CD14-positive monocyte (primary cell): ENCODE measurements at regions not wholly inside any gene's neighbourhood (a gene's known extent, or its start where the extent isn't known, plus 50 kb on each side); places are given as distances from the start of the nearest gene placed in this dataset.

Source experiments
- DNase-seq, 3 donors: peaks; one replicate each; pipeline ENCODE4 v3.0.0-alpha.2; 2011 to 2022
- H2AFZ ChIP-seq: 2 replicates; pipeline ENCODE4 v1.6.0; 2012; ENCODE audit warnings: mild to moderate bottlenecking, low read depth, low read length, inconsistent platforms; ENCODE audit not compliant: insufficient read depth, poor library complexity, severe bottlenecking
- H3K27ac ChIP-seq, 2 donors: 1 replicate in 1 of 2; 2 replicates in 1 of 2; pipeline ENCODE4 v1.5.1; 2012 to 2013; ENCODE audit warnings: low read length in 2 of 2, control low read depth in 1 of 2, inconsistent platforms in 1 of 2, low read depth in 1 of 2, mild to moderate bottlenecking in 1 of 2
- H3K27me3 ChIP-seq, 2 donors: one replicate each; pipeline versions ENCODE4 v1.6.0 to v1.6.1; 2011 to 2013; ENCODE audit warnings: low read length in 2 of 2; ENCODE audit not compliant: control insufficient read depth in 2 of 2, insufficient read depth in 2 of 2
- H3K36me3 ChIP-seq, 2 donors: replicated peaks in 1 of 2; 1 replicate in 1 of 2; 2 replicates in 1 of 2; pipeline versions ENCODE4 v1.5.1 to v1.6.1; 2012 to 2013; ENCODE audit warnings: low read length in 2 of 2, control low read depth in 1 of 2, inconsistent platforms in 1 of 2, mild to moderate bottlenecking in 1 of 2; ENCODE audit not compliant: insufficient read depth in 2 of 2, control insufficient read depth in 1 of 2
- H3K4me1 ChIP-seq, 2 donors: 1 replicate in 1 of 2; 2 replicates in 1 of 2; pipeline versions ENCODE4 v1.5.1 to v1.6.1; 2012 to 2013; ENCODE audit warnings: low read length in 2 of 2, control low read depth in 1 of 2, inconsistent platforms in 1 of 2, mild to moderate bottlenecking in 1 of 2, moderate library complexity in 1 of 2; ENCODE audit not compliant: insufficient read depth in 2 of 2, control insufficient read depth in 1 of 2
- H3K4me2 ChIP-seq: replicated peaks from 2 replicates; pipeline ENCODE3; 2012; ENCODE audit warnings: low read length, moderate library complexity, mild to moderate bottlenecking; ENCODE audit not compliant: poor library complexity, severe bottlenecking; ENCODE audit errors: extremely low read depth
- H3K4me3 ChIP-seq, 3 experiments: fragments of 200-600 bp in 1 of 3; sonication (generic) in 1 of 3; replicated peaks in 1 of 3; 1 replicate in 2 of 3; 2 replicates in 1 of 3; pipeline ENCODE4 v1.5.1; 2011 to 2013; ENCODE audit warnings: low read length in 3 of 3, mild to moderate bottlenecking in 3 of 3, control low read depth in 2 of 3, low read depth in 2 of 3, inconsistent platforms in 1 of 3, moderate library complexity in 1 of 3
- H3K79me2 ChIP-seq: 2 replicates; pipeline ENCODE4 v1.6.0; 2012; ENCODE audit warnings: mild to moderate bottlenecking, control low read depth, inconsistent platforms, low read length, moderate library complexity; ENCODE audit not compliant: insufficient read depth
- H3K9ac ChIP-seq: 2 replicates; pipeline ENCODE4 v1.6.0; 2017; ENCODE audit warnings: low read length, mild to moderate bottlenecking; ENCODE audit not compliant: insufficient read depth, poor library complexity, severe bottlenecking
- H3K9me3 ChIP-seq, 2 donors: replicated peaks in 1 of 2; 1 replicate in 1 of 2; 2 replicates in 1 of 2; pipeline versions ENCODE4 v1.5.1 to v1.6.1; 2012 to 2013; ENCODE audit warnings: low read length in 2 of 2, control low read depth in 1 of 2; ENCODE audit not compliant: control insufficient read depth in 1 of 2, insufficient read depth in 1 of 2
- H4K20me1 ChIP-seq: 2 replicates; pipeline ENCODE4 v1.6.0; 2012; ENCODE audit warnings: mild to moderate bottlenecking, low read length, control low read depth, moderate library complexity; ENCODE audit not compliant: insufficient read depth
- H3K27ac Mint-ChIP-seq, 7 donors: one replicate each; pipeline ENCODE4 v1.8.0; 2020; ENCODE audit warnings: mild to moderate bottlenecking in 7 of 7, mixed read lengths in 7 of 7, moderate library complexity in 6 of 7, inconsistent platforms in 2 of 7
- H3K27me3 Mint-ChIP-seq, 3 donors: one replicate each; pipeline ENCODE4 v1.8.0; 2021 to 2022; ENCODE audit warnings: low read depth in 3 of 3, mild to moderate bottlenecking in 3 of 3, mixed read lengths in 3 of 3, moderate library complexity in 3 of 3, inconsistent platforms in 1 of 3
- H3K36me3 Mint-ChIP-seq, 2 donors: one replicate each; pipeline ENCODE4 v1.8.0; 2020; ENCODE audit warnings: mixed read lengths in 2 of 2, inconsistent platforms in 1 of 2, mild to moderate bottlenecking in 1 of 2
- H3K4me1 Mint-ChIP-seq: one replicate; pipeline ENCODE4 v1.8.0; 2020; ENCODE audit warnings: mild to moderate bottlenecking, mixed read lengths
- H3K4me3 Mint-ChIP-seq, 2 donors: one replicate each; pipeline ENCODE4 v1.8.0; 2020; ENCODE audit warnings: mild to moderate bottlenecking in 2 of 2, mixed read lengths in 2 of 2, moderate library complexity in 1 of 2
- H3K9me3 Mint-ChIP-seq, 7 donors: one replicate each; pipeline ENCODE4 v1.8.0; 2020 to 2022; ENCODE audit warnings: mixed read lengths in 7 of 7, mild to moderate bottlenecking in 6 of 7, moderate library complexity in 6 of 7, inconsistent platforms in 2 of 7
- WGBS: methylation state at CpG from one replicate; pipeline ENCODE4 v1.1.5; 2013; ENCODE audit warnings: missing lambda C conversion rate; ENCODE audit not compliant: insufficient coverage; 5-methylcytosine and 5-hydroxymethylcytosine counted together
- intact Hi-C, 2 donors: fragments of 100-400 bp; cut with micrococcal nuclease; formaldehyde crosslinking; loops; one replicate each; pipeline versions ENCODE4 v1.15.0 to v1.15.1; 2023
- TF ChIP-seq, protein P1 (sequence below): fragments of 200-600 bp; IDR thresholded peaks from one replicate; pipeline ENCODE4 v1.8.0; 2022; ENCODE audit warnings: antibody characterized with exemption, mild to moderate bottlenecking

DNA sequence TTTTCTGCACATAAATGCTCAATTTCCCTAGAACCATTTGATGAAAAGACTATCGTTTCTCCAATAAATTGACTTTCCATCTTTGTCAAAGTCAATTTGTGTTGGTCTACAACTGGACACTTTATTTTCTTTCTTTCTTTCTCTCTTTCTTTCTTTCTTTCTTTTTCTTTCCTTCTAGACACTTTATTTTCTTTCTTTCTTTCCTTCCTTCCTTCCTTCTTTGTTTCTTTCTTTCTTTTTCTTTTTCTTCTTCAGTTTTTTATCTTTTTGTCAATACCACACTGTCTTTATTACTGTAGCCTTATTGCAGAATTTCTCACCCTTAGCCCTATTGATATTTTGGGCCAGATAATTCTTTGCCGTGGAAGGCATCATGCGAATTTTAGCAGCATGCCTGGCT, 73.5 kb downstream of the FASLG start:
- no peak overlapping the region for H3K4me3 Mint-ChIP-seq
- intact Hi-C loops = no loop called here
- Histone ChIP-seq H3K4me2 (no peak overlapping the region), H4K20me1 (no peaks in the 10 kb centered on the region), H3K4me3 (no peak overlapping the region), H3K9ac (no peak overlapping the region), H3K36me3 (no peaks in the 10 kb centered on the region), H3K9me3 (peaks cover 6 to 8% of the 10 kb centered on the region in 2 donors), H2AFZ (no peak overlapping the region), H3K27ac (no peak overlapping the region), H3K79me2 (no peaks in the 10 kb centered on the region), H3K4me1 (peaks cover 7 to 13% of the 10 kb centered on the region in 2 donors), H3K27me3 (no peaks in the 10 kb centered on the region)
- no CpG with 5 or more reads among the region's 3 CpGs for WGBS
- H3K4me1 Mint-ChIP-seq = peaks cover 18% of the 10 kb centered on the region
- TF ChIP-seq, protein P1, sequence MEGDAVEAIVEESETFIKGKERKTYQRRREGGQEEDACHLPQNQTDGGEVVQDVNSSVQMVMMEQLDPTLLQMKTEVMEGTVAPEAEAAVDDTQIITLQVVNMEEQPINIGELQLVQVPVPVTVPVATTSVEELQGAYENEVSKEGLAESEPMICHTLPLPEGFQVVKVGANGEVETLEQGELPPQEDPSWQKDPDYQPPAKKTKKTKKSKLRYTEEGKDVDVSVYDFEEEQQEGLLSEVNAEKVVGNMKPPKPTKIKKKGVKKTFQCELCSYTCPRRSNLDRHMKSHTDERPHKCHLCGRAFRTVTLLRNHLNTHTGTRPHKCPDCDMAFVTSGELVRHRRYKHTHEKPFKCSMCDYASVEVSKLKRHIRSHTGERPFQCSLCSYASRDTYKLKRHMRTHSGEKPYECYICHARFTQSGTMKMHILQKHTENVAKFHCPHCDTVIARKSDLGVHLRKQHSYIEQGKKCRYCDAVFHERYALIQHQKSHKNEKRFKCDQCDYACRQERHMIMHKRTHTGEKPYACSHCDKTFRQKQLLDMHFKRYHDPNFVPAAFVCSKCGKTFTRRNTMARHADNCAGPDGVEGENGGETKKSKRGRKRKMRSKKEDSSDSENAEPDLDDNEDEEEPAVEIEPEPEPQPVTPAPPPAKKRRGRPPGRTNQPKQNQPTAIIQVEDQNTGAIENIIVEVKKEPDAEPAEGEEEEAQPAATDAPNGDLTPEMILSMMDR = no peak
- H3K9me3 Mint-ChIP-seq = peaks cover 7 to 19% (median 14%) of the 10 kb centered on the region in 7 donors
- no peak overlapping the region for H3K27ac Mint-ChIP-seq
- H3K36me3 Mint-ChIP-seq = peaks cover 0 to 7% of the 10 kb centered on the region in 2 donors
- H3K27me3 Mint-ChIP-seq = peaks cover 0 to 3% (median 1%) of the 10 kb centered on the region in 3 donors
- DNase-seq = no peak

DNA sequence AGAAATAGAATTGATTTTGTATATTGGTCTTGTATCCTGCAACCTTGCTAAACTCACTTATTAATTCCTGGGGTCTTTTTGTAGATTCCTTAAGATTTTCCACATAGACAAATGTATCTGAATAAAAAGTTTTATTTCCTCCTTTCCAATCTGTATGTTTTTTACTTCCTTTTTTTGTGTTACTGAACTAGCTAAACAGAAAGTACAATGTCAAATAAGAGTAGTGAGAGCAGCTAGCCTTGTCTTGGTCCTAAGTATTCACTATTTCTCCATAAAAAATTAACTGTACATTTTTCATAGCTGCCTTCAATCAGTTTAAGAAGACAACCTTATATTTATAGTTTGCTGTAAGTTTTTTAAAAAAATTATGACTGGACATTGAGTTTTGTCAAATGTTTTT, 74.9 kb downstream of the FASLG start:
- Histone ChIP-seq H3K27ac (no peak overlapping the region), H3K9ac (no peak overlapping the region), H3K36me3 (no peaks in the 10 kb centered on the region), H3K4me2 (no peak overlapping the region), H3K79me2 (no peaks in the 10 kb centered on the region), H3K27me3 (no peaks in the 10 kb centered on the region), H3K4me3 (no peak overlapping the region), H2AFZ (no peak overlapping the region), H3K9me3 (no peaks in the 10 kb centered on the region), H3K4me1 (peaks cover 0 to 8% of the 10 kb centered on the region in 2 donors), H4K20me1 (no peaks in the 10 kb centered on the region)
- Mint-ChIP-seq H3K9me3 (peaks cover 0 to 10% (median 5%) of the 10 kb centered on the region in 7 donors), H3K4me3 (no peak overlapping the region), H3K36me3 (no peaks in the 10 kb centered on the region), H3K27me3 (peaks cover 0 to 1% (median 0%) of the 10 kb centered on the region in 3 donors), H3K4me1 (peaks cover 8% of the 10 kb centered on the region), H3K27ac (peak overlapping the region in 2 of 7 donors; percentile 38 to 48)
- DNase-seq = peak in 2 of 3 donors; percentile 24 to 44
- intact Hi-C loops = no loop called here
- TF ChIP-seq, protein P1 = no peak
